K562 (cell line): ENCODE measurements at regions not wholly inside any gene's neighbourhood (a gene's known extent, or its start where the extent isn't known, plus 50 kb on each side); places are given as distances from the start of the nearest gene placed in this dataset.

Source experiments
- ATAC-seq: fragments of 200-7000 bp; cut with Tn5 transposase; 3 replicates; pipeline ENCODE4 v1.9.1; 2020; ENCODE audit warnings: moderate library complexity
- BruUV-seq: library from RNA; stranded (reverse); fragments of 400-500 nt; replicated peaks from 2 replicates; lab custom pipeline; 2021; lab: Mats Ljungman, UMichigan
- CTCF ChIA-PET: fragments of 300-600 bp; formaldehyde crosslinking; extraction: SDS; loops from one replicate; lab custom pipeline; 2021; ENCODE audit warnings: low intra/inter-chr PET ratio; lab: Yijun Ruan, JAX
- POLR2A ChIA-PET: fragments of 300-600, 350-650 bp; sonication (Branson Sonifier 250); formaldehyde crosslinking; extraction: SDS; loops from one replicate; lab custom pipeline; 2021; ENCODE audit warnings: antibody characterized with exemption, inconsistent platforms; lab: Yijun Ruan, JAX
- DNase-seq, 4 experiments: peaks; one replicate each; pipeline versions ENCODE4 v3.0.0 to v3.0.0-alpha.2; 2011 to 2018; ENCODE audit warnings: low spot score in 3 of 4, mixed read lengths in 3 of 4; ENCODE audit errors: extremely low read depth in 1 of 4
- FAIRE-seq: peaks from 2 replicates; lab custom pipeline; 2011; peaks lifted over from hg19 to GRCh38; lab: Jason Lieb, UNC
- H2AFZ ChIP-seq: 2 replicates; pipeline ENCODE4 v1.6.0; 2011; ENCODE audit warnings: low read depth, low read length, control low read depth, inconsistent platforms
- H3K27ac ChIP-seq: fragments of 200-600 bp; 3 replicates; pipeline ENCODE4 v1.8.0; 2011; ENCODE audit warnings: low read depth, mild to moderate bottlenecking, control low read depth, inconsistent platforms, low read length, moderate library complexity, mixed read lengths; ENCODE audit errors: extremely low read depth
- H3K27me3 ChIP-seq, 2 experiments: fragments of 300-600 bp in 1 of 2; 2 replicates in 1 of 2; 3 replicates in 1 of 2; pipeline versions ENCODE4 v1.6.0 to v1.8.0; 2011; ENCODE audit warnings: inconsistent platforms in 2 of 2, low read length in 2 of 2, mild to moderate bottlenecking in 1 of 2, mixed read lengths in 1 of 2, moderate library complexity in 1 of 2; ENCODE audit not compliant: control insufficient read depth in 2 of 2, insufficient read depth in 2 of 2
- H3K36me3 ChIP-seq: fragments of 300-600 bp; 3 replicates; pipeline ENCODE4 v1.8.0; 2011; ENCODE audit warnings: mild to moderate bottlenecking, low read length, inconsistent platforms; ENCODE audit not compliant: control insufficient read depth, insufficient read depth
- H3K4me1 ChIP-seq, 2 experiments: fragments of 200-600 bp in 1 of 2; replicated peaks in 1 of 2; 2 replicates in 1 of 2; 3 replicates in 1 of 2; pipeline versions ENCODE4 v1.5.1 to v1.8.0; 2011; ENCODE audit warnings: inconsistent platforms in 2 of 2, low read length in 2 of 2, mild to moderate bottlenecking in 1 of 2, mixed read lengths in 1 of 2, moderate library complexity in 1 of 2; ENCODE audit not compliant: control insufficient read depth in 2 of 2, insufficient read depth in 2 of 2
- H3K4me2 ChIP-seq: 2 replicates; pipeline ENCODE4 v1.6.1; 2011; ENCODE audit warnings: low read length, control low read depth, inconsistent platforms, mixed read lengths; ENCODE audit not compliant: insufficient read depth
- H3K4me3 ChIP-seq: fragments of 200-600 bp; sonication (generic), shearing (Covaris generic); 2 replicates; pipeline ENCODE4 v1.5.1; 2016; ENCODE audit warnings: control low read depth, inconsistent platforms
- H3K79me2 ChIP-seq: fragments of 200-600 bp; 3 replicates; pipeline ENCODE4 v1.8.0; 2011; ENCODE audit warnings: low read length, inconsistent platforms; ENCODE audit not compliant: control insufficient read depth, insufficient read depth
- H3K9ac ChIP-seq, 2 experiments: 2 replicates each; pipeline versions ENCODE4 v1.6.0 to v1.6.1; 2011; ENCODE audit warnings: low read depth in 2 of 2, low read length in 2 of 2, control low read depth in 1 of 2, inconsistent platforms in 1 of 2, mild to moderate bottlenecking in 1 of 2, mixed read lengths in 1 of 2; ENCODE audit not compliant: insufficient read depth in 1 of 2
- H3K9me1 ChIP-seq: one replicate; pipeline ENCODE4 v1.6.0; 2011; ENCODE audit warnings: inconsistent platforms, mild to moderate bottlenecking, low read length, moderate library complexity; ENCODE audit not compliant: control insufficient read depth, insufficient read depth
- H3K9me3 ChIP-seq: replicated peaks from 2 replicates; pipeline ENCODE4 v1.5.1; 2011; ENCODE audit warnings: low read depth, low read length, inconsistent platforms; ENCODE audit not compliant: control insufficient read depth, insufficient read depth
- H4K20me1 ChIP-seq: replicated peaks from 2 replicates; pipeline ENCODE4 v1.6.1; 2011; ENCODE audit warnings: low read length, inconsistent platforms, mixed read lengths; ENCODE audit not compliant: control insufficient read depth, insufficient read depth
- FIP1L1 ChIP-seq: fragments of 200-400 bp; formaldehyde crosslinking; IDR thresholded peaks from 2 replicates; pipeline ENCODE4 v1.6.1; 2018; ENCODE audit warnings: mild to moderate bottlenecking, low read depth, low read length; ENCODE audit not compliant: poor library complexity, severe bottlenecking
- FOS ChIP-seq: IDR thresholded peaks from 3 replicates; pipeline ENCODE4 v1.6.1; 2011; ENCODE audit not compliant: insufficient read length; ENCODE audit errors: extremely low read depth
- FOXK1 ChIP-seq: sonication (generic); formaldehyde crosslinking; IDR thresholded peaks from 2 replicates; pipeline ENCODE4 v1.8.0; 2022; ENCODE audit warnings: missing genetic modification reagents, mild to moderate bottlenecking, borderline replicate concordance
- MIER1 ChIP-seq: fragments of 450-650 bp; IDR thresholded peaks from 2 replicates; pipeline ENCODE4 v1.6.1; 2016; ENCODE audit warnings: antibody characterized with exemption, mild to moderate bottlenecking, low read depth
- MNT ChIP-seq, 2 experiments: fragments of 450-650 bp; conservative IDR thresholded peaks; 2 replicates each; pipeline ENCODE4 v1.6.1; 2017; ENCODE audit warnings: mild to moderate bottlenecking in 2 of 2, moderate library complexity in 2 of 2
- PHF20 ChIP-seq: fragments of 450-650 bp; IDR thresholded peaks from 2 replicates; pipeline ENCODE4 v1.6.1; 2018; ENCODE audit not compliant: partially characterized antibody
- STAT5A ChIP-seq: IDR thresholded peaks from 2 replicates; pipeline ENCODE4 v1.6.1; 2012; ENCODE audit warnings: low read length, inconsistent platforms, borderline replicate concordance
- TFAP4 ChIP-seq: sonication (generic); formaldehyde crosslinking; IDR thresholded peaks from 2 replicates; pipeline ENCODE4 v1.8.0; 2022; ENCODE audit warnings: missing genetic modification reagents, mild to moderate bottlenecking, moderate library complexity, borderline replicate concordance
- ZNF408 ChIP-seq: fragments of 250-450 bp; sonication (Bioruptor Pico); IDR thresholded peaks from 2 replicates; pipeline ENCODE4 v1.4.0; 2020; ENCODE audit warnings: low read depth, mild to moderate bottlenecking, moderate library complexity
- WGBS: fragments of 100-300 bp; shearing (Covaris generic); methylation state at CpG from one replicate; pipeline ENCODE4 v1.1.6; 2016; ENCODE audit warnings: low coverage, mixed read lengths; ENCODE audit not compliant: insufficient coverage; ENCODE audit errors: missing lambda C conversion rate; 5-methylcytosine and 5-hydroxymethylcytosine counted together
- in situ Hi-C: fragments of 300-500 bp; cut with MboI; formaldehyde crosslinking; loops from 4 replicates; pipeline ENCODE4 v1.15.0; 2018; ENCODE audit warnings: inconsistent platforms, mixed read lengths
- intact Hi-C: fragments of 100-400 bp; cut with micrococcal nuclease; formaldehyde crosslinking; loops from 2 replicates; pipeline ENCODE4 v1.14.2; 2022
- TF ChIP-seq, protein P1 (sequence below): IDR thresholded peaks from 2 replicates; pipeline ENCODE4 v1.6.1; 2012; ENCODE audit warnings: low read depth, low read length, improper control_type of control experiment, borderline replicate concordance

DNA sequence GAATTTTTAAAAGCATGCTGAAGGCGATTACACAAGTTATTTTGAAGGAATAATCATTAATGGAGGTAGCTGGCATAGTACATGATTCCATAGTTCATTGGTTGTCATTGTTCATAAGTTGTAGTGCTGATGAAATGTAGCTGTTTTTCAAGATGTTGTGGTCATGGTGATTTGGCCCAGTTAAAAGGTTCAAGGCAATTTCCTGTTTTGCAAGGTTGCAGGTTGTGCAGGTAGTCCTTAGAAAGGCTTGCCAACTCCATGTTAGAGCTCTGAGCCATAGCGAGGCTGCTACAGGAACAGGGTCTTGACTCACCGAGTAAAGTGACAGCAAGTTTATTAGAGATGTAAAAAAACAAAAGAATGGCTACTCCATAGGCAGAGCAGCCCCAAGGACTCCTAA is 95.8 kb upstream of the CHORDC1 start:
- H3K36me3 ChIP-seq = no peaks in the 10 kb centered on the region
- H3K4me3 ChIP-seq = no peak overlapping the region
- ChIA-PET POLR2A (no interaction called here), CTCF (no interaction called here)
- ATAC-seq (no peak), FAIRE-seq (no peak), DNase-seq (no peak)
- no peaks in the 10 kb centered on the region for H4K20me1 ChIP-seq
- H3K9ac ChIP-seq = no peak overlapping the region
- H3K9me3 ChIP-seq = no peaks in the 10 kb centered on the region
- H2AFZ ChIP-seq = no peak overlapping the region
- intact Hi-C loops (no loop called here), in situ Hi-C loops (no loop called here)
- BruUV-seq = no TSS peak
- H3K4me1 ChIP-seq = no peaks in the 10 kb centered on the region
- no peaks in the 10 kb centered on the region for H3K9me1 ChIP-seq
- H3K4me2 ChIP-seq = no peak overlapping the region
- H3K79me2 ChIP-seq = no peaks in the 10 kb centered on the region
- H3K27ac ChIP-seq = no peak overlapping the region
- 0% methylated on average over 3 of the region's 3 CpGs for WGBS
- H3K27me3 ChIP-seq = no peaks in the 10 kb centered on the region
- no peak for TF ChIP-seq ZNF408 (CRISPR knock-in tag)
- TF ChIP-seq STAT5A = no peak
- TF ChIP-seq TFAP4 = no peak
- no peak for TF ChIP-seq FOS
- TF ChIP-seq, protein P1, sequence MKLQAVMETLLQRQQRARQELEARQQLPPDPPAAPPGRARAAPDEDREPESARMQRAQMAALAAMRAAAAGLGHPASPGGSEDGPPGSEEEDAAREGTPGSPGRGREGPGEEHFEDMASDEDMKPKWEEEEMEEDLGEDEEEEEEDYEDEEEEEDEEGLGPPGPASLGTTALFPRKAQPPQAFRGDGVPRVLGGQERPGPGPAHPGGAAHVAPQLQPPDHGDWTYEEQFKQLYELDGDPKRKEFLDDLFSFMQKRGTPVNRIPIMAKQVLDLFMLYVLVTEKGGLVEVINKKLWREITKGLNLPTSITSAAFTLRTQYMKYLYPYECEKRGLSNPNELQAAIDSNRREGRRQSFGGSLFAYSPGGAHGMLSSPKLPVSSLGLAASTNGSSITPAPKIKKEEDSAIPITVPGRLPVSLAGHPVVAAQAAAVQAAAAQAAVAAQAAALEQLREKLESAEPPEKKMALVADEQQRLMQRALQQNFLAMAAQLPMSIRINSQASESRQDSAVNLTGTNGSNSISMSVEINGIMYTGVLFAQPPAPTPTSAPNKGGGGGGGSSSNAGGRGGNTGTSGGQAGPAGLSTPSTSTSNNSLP = no peak
- TF ChIP-seq PHF20 = no peak
- no peak for TF ChIP-seq MIER1
- TF ChIP-seq FOXK1 (CRISPR knock-in tag) = no peak
- no peak for TF ChIP-seq FIP1L1
- TF ChIP-seq MNT (conservative IDR thresholded peaks at IDR 0.05) = no peak
